SH-SY5Y (cell line): ENCODE measurements at regions not wholly inside any gene's neighbourhood (a gene's known extent, or its start where the extent isn't known, plus 50 kb on each side); places are given as distances from the start of the nearest gene placed in this dataset.

Experiments used
- GATA2 ChIP-seq: IDR thresholded peaks from 2 replicates; pipeline ENCODE4 v1.6.1; 2011; ENCODE audit warnings: mild to moderate bottlenecking, low read depth, low read length
- GATA3 ChIP-seq: IDR thresholded peaks from 2 replicates; pipeline ENCODE4 v1.6.1; 2011; ENCODE audit warnings: low read depth, mild to moderate bottlenecking, low read length, moderate library complexity

DNA sequence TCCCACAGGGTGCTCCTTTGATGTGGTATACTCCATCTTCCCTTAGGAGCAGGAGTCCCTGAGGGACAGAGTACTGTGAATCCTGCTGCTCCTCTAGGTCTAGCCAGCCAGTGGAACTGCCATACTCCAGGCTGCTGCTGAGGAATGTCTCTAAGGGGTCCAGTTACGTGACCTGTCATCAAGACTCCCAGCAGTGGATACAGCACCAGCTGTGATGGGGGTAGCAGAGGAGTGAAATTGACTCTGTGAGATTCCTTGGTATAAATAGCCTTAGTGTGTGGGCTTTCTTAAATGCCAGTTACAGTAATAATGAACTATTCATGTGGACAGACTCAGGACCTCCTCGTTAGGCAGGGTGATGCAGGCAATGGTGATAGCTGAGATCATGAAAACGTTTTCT is 140.4 kb upstream of the LUZP2 start:
- TF ChIP-seq GATA2 (no peak), GATA3 (no peak)

GRCh38 chr11:24357620-24358410 is 139.0 kb upstream of the LUZP2 start:
- TF ChIP-seq GATA3 (no peak), GATA2 (no peak)

DNA sequence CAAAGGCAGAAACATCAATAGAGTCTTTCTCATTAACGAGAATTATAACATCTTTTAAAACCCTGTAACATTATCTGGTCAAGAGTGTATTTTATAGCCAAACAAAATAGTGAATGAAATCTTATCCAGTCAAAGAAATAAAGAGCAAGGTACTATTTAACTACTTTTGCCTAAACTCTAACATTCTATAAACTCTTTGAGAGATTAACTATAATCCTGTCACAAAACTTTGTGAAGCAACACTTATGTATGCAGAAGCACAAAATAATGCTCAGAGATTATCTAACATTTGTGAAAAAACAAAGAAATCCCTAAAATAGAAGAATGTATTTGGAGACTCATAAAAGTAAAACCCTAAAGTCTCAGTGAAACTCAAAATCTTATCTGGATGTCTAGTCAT is 124.4 kb upstream of the LUZP2 start:
- TF ChIP-seq GATA3 (no peak), GATA2 (no peak)

DNA sequence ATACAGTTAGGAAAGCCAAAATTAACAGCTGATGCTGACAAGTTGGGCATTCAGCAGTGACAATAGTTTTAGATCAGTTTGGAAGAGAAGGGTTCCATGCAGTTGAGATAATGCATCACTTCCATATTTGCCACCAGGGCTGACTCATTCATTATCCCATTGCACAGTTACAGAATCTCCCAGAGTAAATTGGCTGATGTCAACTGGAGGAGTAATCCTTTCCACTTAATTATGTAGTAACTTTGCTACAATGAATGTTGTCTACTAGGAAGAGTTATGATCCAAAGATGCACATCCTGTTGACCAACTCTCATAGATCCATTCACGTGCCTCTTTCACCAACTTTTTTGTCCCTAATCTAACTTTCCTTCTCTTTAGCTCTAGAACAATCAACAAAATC is 123.3 kb upstream of the LUZP2 start:
- no peak for TF ChIP-seq GATA2
- TF ChIP-seq GATA3 = no peak

GRCh38 chr11:24375351-24375750 is 121.5 kb upstream of the LUZP2 start:
- no peak for TF ChIP-seq GATA3
- TF ChIP-seq GATA2 = no peak

DNA sequence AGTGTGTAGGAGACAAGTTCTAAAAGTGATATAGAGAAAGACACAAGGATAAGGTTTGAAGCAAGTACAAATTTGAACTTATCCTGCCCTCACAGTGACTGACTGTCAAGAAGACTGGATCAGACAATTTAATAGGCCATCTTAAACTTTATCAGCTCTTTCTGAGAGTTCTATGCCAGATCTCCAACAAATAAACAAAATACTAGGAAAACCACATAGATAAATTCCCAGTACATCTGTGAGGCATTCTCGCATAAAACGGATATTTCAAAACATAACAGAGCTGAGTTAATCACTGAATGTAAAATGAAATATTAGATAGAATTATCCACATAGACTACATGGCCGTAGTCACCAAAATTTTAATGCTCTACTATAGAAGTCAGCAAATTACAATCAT is 120.9 kb upstream of the LUZP2 start:
- TF ChIP-seq GATA3 = no peak
- no peak for TF ChIP-seq GATA2

DNA sequence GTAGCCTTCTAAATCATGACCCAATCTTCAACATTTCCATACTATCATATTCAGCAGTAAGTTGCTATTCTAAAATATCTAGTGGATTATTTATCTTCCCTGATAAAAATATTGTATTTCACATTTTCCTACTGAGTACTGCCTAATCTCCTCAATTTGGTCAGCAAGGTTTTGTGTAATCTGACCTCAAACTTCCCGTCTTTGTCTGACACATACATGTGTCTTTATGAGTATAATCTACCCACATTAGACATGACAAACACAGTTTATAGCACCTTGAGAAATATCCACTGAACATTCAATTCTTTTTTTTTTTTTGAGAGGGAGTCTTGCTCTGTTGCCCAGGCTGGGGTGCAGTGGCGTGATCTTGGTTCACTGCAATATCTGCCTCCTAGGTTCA is 113.7 kb upstream of the LUZP2 start:
- TF ChIP-seq GATA3 = no peak
- TF ChIP-seq GATA2 = no peak

GRCh38 chr11:24384240-24384639 is 112.6 kb upstream of the LUZP2 start:
- TF ChIP-seq GATA3 (no peak), GATA2 (no peak)

- TF ChIP-seq GATA3 (no peak), GATA2 (no peak)
These were observed 110.1 kb upstream of the LUZP2 start for GRCh38 chr11:24386546-24387397.

- TF ChIP-seq GATA3 = peak; percentile 62; the same call in 1 of the 2 replicates
- TF ChIP-seq GATA2 = peak; percentile 69
These were observed 107.3 kb upstream of the LUZP2 start for GRCh38 chr11:24389575-24389974.

DNA sequence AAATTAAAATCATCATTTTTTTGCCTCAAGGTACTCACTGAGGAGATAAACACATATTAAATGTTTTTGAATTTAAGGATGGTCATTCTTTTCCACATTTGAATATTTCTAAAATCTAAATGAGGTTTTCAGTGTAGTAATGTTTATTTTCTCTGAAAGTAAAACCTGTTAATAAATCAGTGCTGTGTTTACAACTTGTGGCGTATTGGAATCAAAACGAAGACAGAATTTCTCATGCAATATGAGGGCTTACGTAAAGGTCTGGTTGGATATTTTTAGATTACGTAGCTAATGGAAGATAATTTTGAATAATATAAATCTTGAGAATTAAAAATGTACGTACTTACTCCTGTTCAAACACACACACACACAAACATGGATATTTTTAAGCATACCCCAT is 106.8 kb upstream of the LUZP2 start:
- TF ChIP-seq GATA2 (no peak), GATA3 (peak; percentile 15; the same call in 1 of the 2 replicates)

DNA sequence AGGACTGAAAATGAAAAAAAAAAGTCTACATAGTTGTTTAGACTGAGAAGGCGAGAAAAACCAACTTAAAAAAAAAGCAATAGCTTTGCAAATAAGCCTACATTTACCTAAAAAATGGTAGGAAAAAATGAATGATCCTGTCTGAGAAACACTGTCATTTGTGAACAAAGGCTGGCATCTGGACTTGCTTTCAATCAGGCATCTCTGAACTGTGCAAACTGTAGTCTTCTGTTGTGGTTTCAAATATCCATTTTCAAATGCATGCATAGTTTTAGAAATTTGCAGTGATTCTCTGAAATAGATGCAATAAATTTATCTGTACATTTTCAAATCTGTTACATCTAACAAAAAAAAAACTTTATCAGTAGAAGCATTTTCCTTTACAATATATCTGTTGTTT is 106.1 kb upstream of the LUZP2 start:
- TF ChIP-seq GATA2 (no peak), GATA3 (no peak)

DNA sequence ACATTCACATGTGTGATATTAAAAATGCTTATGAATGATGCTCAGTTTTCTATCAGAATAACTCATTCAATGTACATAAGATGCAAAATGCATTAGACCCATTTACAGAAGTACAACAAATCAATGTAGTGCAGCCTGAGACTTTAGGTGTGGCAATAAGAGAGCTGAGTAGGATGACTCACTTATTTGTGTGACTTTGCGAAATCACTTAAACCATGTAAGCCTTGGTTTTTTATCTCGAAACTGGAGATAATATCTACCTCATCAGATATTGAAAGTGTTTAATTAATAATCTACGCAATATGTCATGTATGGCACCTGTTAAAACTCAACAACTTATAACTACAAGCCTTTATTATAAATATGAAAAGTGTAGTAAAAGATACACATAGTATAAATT is 105.7 kb upstream of the LUZP2 start:
- TF ChIP-seq GATA3 = no peak
- TF ChIP-seq GATA2 = no peak

DNA sequence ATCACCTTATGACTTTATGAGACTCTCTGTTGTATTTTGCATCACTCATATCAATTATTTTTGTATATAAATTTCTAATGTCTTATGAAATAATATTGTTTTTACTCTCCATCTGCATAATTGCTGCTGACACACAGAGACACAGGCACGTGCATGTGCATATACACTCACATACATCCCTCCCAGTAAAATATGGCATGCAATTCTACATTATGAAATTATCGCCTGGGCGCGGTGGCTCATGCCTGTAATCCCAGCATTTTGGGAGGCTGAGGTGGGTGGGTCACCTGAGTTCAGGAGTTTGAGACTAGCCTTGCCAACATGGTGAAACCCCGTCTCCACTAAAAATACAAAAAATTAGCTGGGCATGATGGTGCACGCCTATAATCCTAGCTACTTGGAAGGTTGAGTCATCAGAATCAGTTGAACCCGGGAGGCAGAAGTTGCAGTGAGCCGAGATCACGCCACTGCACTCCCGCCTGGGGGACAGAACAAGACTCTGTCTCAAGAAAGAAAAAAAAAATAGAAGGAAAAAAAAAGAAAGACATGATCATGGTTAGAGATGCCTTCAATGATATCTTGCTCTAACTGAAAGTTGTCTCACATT is 96.7 kb upstream of the LUZP2 start:
- TF ChIP-seq GATA3 (no peak), GATA2 (no peak)
